DND-41 (cell line): ENCODE measurements at regions not wholly inside any gene's neighbourhood (a gene's known extent, or its start where the extent isn't known, plus 50 kb on each side); places are given as distances from the start of the nearest gene placed in this dataset.

ENCODE experiments used
- ATAC-seq: fragments of 200-7000 bp; cut with Tn5 transposase; 3 replicates; pipeline ENCODE4 v1.9.1; 2021; ENCODE audit warnings: low read depth; ENCODE audit not compliant: insufficient read depth
- DNase-seq: peaks from one replicate; pipeline ENCODE4 v3.0.0-alpha.2; 2020
- H2AFZ ChIP-seq: 2 replicates; pipeline ENCODE4 v1.6.0; 2012; ENCODE audit warnings: low read depth, low read length
- H3K27ac ChIP-seq: 2 replicates; pipeline ENCODE4 v1.5.1; 2012; ENCODE audit warnings: low read length, inconsistent platforms
- H3K27me3 ChIP-seq: fragments of 200-600 bp; sonication (generic); 2 replicates; pipeline ENCODE4 v1.6.0; 2012; ENCODE audit warnings: low read length, mild to moderate bottlenecking, inconsistent platforms; ENCODE audit not compliant: insufficient read depth, poor library complexity
- H3K36me3 ChIP-seq: 2 replicates; pipeline ENCODE4 v1.5.1; 2012; ENCODE audit warnings: low read length, inconsistent platforms; ENCODE audit not compliant: insufficient read depth
- H3K4me1 ChIP-seq: 2 replicates; pipeline ENCODE4 v1.5.1; 2012; ENCODE audit warnings: mild to moderate bottlenecking, low read length; ENCODE audit not compliant: insufficient read depth
- H3K4me2 ChIP-seq: 2 replicates; pipeline ENCODE4 v1.6.0; 2012; ENCODE audit warnings: mild to moderate bottlenecking, moderate library complexity, low read length, inconsistent platforms; ENCODE audit not compliant: insufficient read depth
- H3K4me3 ChIP-seq, 2 experiments: fragments of 200-600 bp in 1 of 2; shearing (Covaris generic) in 1 of 2; 2 replicates each; pipeline ENCODE4 v1.5.1; 2012 to 2016; ENCODE audit warnings: inconsistent platforms in 2 of 2, low read length in 2 of 2, mild to moderate bottlenecking in 2 of 2, low read depth in 1 of 2, moderate library complexity in 1 of 2
- H3K79me2 ChIP-seq: 2 replicates; pipeline ENCODE4 v1.6.0; 2012; ENCODE audit warnings: low read length, inconsistent platforms; ENCODE audit not compliant: insufficient read depth
- H3K9ac ChIP-seq: 2 replicates; pipeline ENCODE4 v1.6.0; 2012; ENCODE audit warnings: low read depth, mild to moderate bottlenecking, inconsistent platforms, low read length, moderate library complexity
- H3K9me3 ChIP-seq: 2 replicates; pipeline ENCODE4 v1.5.1; 2012; ENCODE audit warnings: low read length, moderate library complexity, mild to moderate bottlenecking, inconsistent platforms; ENCODE audit not compliant: insufficient read depth, severe bottlenecking
- H4K20me1 ChIP-seq: 2 replicates; pipeline ENCODE4 v1.6.0; 2012; ENCODE audit warnings: low read length; ENCODE audit not compliant: insufficient read depth
- EZH2 ChIP-seq: IDR thresholded peaks from 3 replicates; pipeline ENCODE4 v1.6.1; 2012; ENCODE audit warnings: borderline replicate concordance, low read depth, mild to moderate bottlenecking, moderate library complexity, low read length, inconsistent platforms; ENCODE audit not compliant: severe bottlenecking
- TF ChIP-seq, protein P1 (sequence below): IDR thresholded peaks from 2 replicates; pipeline ENCODE4 v1.5.1; 2012; ENCODE audit warnings: borderline replicate concordance, low read length, moderate library complexity, mild to moderate bottlenecking; ENCODE audit not compliant: poor library complexity, severe bottlenecking; ENCODE audit errors: extremely low read depth

DNA sequence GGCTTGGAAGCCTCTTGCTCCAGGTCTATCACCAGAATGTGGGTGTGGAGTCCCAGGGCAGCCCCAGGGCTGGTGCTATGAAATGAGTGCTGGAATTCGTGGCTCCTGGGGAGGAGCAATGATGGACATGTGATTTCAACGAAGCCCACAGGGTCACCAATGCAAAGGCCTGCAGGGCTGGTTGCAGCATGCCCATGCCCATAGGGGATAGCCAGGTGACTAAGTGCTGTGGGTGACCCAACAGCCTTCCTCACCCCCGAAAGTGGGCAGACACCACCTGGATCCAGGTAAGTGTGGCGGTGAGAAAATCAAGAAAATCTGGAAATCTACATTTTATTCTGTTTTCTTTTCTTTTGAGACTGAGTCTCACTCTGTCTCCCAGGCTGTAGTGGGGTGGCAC is 87.5 kb upstream of the GPRC5B start:
- no peak overlapping the region for H3K27ac ChIP-seq
- TF ChIP-seq, protein P1, sequence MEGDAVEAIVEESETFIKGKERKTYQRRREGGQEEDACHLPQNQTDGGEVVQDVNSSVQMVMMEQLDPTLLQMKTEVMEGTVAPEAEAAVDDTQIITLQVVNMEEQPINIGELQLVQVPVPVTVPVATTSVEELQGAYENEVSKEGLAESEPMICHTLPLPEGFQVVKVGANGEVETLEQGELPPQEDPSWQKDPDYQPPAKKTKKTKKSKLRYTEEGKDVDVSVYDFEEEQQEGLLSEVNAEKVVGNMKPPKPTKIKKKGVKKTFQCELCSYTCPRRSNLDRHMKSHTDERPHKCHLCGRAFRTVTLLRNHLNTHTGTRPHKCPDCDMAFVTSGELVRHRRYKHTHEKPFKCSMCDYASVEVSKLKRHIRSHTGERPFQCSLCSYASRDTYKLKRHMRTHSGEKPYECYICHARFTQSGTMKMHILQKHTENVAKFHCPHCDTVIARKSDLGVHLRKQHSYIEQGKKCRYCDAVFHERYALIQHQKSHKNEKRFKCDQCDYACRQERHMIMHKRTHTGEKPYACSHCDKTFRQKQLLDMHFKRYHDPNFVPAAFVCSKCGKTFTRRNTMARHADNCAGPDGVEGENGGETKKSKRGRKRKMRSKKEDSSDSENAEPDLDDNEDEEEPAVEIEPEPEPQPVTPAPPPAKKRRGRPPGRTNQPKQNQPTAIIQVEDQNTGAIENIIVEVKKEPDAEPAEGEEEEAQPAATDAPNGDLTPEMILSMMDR = no peak
- TF ChIP-seq EZH2 = no peak
- no peaks in the 10 kb centered on the region for H3K4me1 ChIP-seq
- DNase-seq (no peak), ATAC-seq (no peak)
- H3K27me3 ChIP-seq = no peaks in the 10 kb centered on the region
- H3K9ac ChIP-seq = no peak overlapping the region
- H3K4me3 ChIP-seq = no peak overlapping the region
- no peaks in the 10 kb centered on the region for H3K79me2 ChIP-seq
- H3K9me3 ChIP-seq = no peaks in the 10 kb centered on the region
- H2AFZ ChIP-seq = no peak overlapping the region
- no peaks in the 10 kb centered on the region for H4K20me1 ChIP-seq
- no peaks in the 10 kb centered on the region for H3K36me3 ChIP-seq
- H3K4me2 ChIP-seq = no peak overlapping the region

DNA sequence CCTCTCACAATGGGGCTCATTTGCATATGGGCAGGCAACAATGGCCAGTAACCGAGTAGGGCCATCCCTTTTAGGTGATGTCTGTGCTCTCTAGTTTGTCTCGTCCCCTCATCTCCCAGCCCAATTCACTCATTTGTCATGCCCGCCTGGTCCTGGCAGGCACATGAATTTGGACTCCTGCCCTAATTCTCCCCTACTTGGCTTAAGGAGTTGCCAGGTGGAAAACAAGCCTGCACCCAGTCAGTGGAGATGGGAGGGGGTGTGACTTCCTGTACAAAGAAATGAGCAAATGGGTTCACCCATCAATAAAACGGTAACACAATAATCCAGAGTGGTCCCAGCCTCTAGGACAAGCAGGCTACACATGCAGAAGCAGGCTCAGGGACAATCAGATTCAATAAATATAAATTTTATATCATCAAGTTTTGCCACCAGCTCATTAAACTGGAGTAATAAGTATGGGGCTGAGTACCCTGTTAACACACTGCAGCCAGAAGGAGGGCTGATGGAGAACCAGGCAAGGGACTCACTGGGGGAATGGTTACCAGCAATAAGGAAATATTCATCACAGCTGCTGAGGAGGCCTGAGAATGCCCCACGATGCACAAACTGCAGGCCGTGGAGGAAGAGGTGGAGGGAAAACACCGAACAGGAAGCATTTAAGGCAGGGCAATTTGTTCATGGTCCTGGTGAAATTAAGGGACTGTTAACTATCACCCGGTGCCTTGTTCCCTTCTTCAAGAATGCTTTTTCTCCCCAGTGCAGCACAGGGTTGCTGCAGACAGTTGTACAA is 84.4 kb upstream of the GPRC5B start:
- no peaks in the 10 kb centered on the region for H3K79me2 ChIP-seq
- H3K9me3 ChIP-seq = no peaks in the 10 kb centered on the region
- H3K4me2 ChIP-seq = no peak overlapping the region
- TF ChIP-seq, protein P1 = no peak
- no peak for TF ChIP-seq EZH2
- H3K4me3 ChIP-seq = no peak overlapping the region
- ATAC-seq (no peak), DNase-seq (no peak)
- H3K27ac ChIP-seq = no peak overlapping the region
- no peaks in the 10 kb centered on the region for H3K36me3 ChIP-seq
- no peak overlapping the region for H2AFZ ChIP-seq
- no peaks in the 10 kb centered on the region for H3K4me1 ChIP-seq
- no peak overlapping the region for H3K9ac ChIP-seq
- H4K20me1 ChIP-seq = no peaks in the 10 kb centered on the region
- H3K27me3 ChIP-seq = no peaks in the 10 kb centered on the region

GRCh38 chr16:19967963-19968362 is 83.3 kb upstream of the GPRC5B start:
- Histone ChIP-seq H3K27me3 (no peaks in the 10 kb centered on the region), H3K27ac (no peak overlapping the region), H3K9ac (no peak overlapping the region), H2AFZ (no peak overlapping the region), H4K20me1 (no peaks in the 10 kb centered on the region), H3K4me1 (no peaks in the 10 kb centered on the region), H3K4me3 (no peak overlapping the region), H3K9me3 (no peaks in the 10 kb centered on the region), H3K79me2 (no peaks in the 10 kb centered on the region), H3K36me3 (no peaks in the 10 kb centered on the region), H3K4me2 (no peak overlapping the region)
- no peak for ATAC-seq
- TF ChIP-seq, protein P1 = no peak
- no peak for TF ChIP-seq EZH2
- no peak for DNase-seq

- ATAC-seq = no peak
Measured at GRCh38 chr16:19967561-19967960, 82.9 kb upstream of the GPRC5B start.

More at GRCh38 chr16:19967561-19967960, 82.9 kb upstream of the GPRC5B start:
- no peaks in the 10 kb centered on the region for H4K20me1 ChIP-seq
- H3K9me3 ChIP-seq = no peaks in the 10 kb centered on the region
- no peak overlapping the region for H2AFZ ChIP-seq
- no peak overlapping the region for H3K9ac ChIP-seq
- no peak for TF ChIP-seq EZH2
- TF ChIP-seq, protein P1 = no peak
- no peaks in the 10 kb centered on the region for H3K27me3 ChIP-seq
- H3K79me2 ChIP-seq = no peaks in the 10 kb centered on the region
- no peaks in the 10 kb centered on the region for H3K36me3 ChIP-seq
- no peaks in the 10 kb centered on the region for H3K4me1 ChIP-seq
- no peak overlapping the region for H3K4me3 ChIP-seq
- no peak for DNase-seq
- no peak overlapping the region for H3K27ac ChIP-seq
- no peak overlapping the region for H3K4me2 ChIP-seq
